ENCODE measurements at regions not wholly inside any gene's neighbourhood (a gene's known extent, or its start where the extent isn't known, plus 50 kb on each side); places are given as distances from the start of the nearest gene placed in this dataset.
A peak's percentile ranks its signal among the peaks of the same experiment; 100 is the strongest.
"Not testable (repeated sequence)": the region's sequence is repeated elsewhere in the genome, so short reads cannot be mapped to it uniquely, and the experiment has no call there.

DNA sequence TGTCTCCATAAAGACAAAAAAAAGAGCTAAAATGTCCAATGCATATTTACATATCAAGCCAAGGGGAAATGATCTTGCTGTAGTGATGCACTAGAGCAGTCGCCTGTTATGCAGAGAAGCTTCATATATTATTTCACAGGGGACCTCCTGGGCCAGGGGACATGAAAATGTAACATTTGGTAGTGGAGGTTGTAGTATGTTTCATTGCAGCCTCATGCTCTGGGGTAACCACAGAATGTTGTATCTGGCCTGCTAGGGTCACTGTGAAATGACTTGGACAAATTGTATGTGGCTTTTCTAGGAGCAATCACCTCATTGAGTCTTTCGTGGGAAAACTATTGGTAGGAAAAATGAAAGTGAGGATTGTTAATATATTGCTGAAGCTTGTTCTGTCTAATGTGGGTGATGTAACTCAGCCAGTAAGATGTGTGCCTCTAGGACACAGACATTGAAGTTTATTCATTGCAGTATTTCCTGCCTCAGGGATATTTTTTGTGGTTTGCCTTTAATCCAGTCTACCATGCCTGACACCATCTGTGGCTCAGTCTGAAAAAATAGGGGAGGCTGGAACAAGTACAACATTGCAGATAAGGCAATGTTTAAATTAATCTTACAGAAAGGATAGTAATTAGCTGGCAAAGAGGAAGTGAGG, 430.8 kb upstream of the TNC start:
- no peak overlapping the region for H3K4me3 ChIP-seq (ENCODE audit: low read depth, low read length)
- TF ChIP-seq, protein P1, sequence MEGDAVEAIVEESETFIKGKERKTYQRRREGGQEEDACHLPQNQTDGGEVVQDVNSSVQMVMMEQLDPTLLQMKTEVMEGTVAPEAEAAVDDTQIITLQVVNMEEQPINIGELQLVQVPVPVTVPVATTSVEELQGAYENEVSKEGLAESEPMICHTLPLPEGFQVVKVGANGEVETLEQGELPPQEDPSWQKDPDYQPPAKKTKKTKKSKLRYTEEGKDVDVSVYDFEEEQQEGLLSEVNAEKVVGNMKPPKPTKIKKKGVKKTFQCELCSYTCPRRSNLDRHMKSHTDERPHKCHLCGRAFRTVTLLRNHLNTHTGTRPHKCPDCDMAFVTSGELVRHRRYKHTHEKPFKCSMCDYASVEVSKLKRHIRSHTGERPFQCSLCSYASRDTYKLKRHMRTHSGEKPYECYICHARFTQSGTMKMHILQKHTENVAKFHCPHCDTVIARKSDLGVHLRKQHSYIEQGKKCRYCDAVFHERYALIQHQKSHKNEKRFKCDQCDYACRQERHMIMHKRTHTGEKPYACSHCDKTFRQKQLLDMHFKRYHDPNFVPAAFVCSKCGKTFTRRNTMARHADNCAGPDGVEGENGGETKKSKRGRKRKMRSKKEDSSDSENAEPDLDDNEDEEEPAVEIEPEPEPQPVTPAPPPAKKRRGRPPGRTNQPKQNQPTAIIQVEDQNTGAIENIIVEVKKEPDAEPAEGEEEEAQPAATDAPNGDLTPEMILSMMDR (IDR thresholded peaks at IDR 0.05; ENCODE audit: insufficient read depth, low read depth, low read length), result no peak
- peak; percentile 80 for DNase-seq (ENCODE audit: low read depth)

DNA sequence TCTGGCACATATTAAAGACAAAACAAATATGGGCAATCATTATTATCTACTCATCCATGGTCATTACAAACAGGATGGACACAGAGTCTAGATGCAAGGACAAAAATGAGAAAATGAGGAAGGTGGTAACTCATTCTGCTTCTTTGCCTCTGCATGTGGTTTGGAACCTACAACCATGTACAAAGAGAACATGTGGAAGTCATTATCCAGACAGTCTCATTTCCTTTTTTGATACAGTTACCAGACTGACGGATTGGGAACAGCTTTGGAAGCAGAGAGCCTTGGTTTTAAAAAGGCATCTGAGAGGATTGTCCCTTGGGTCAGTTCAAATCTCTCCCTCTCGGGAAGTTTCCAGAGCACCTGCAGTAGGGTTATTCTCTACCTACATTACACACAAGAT, 433.4 kb upstream of the TNC start:
- peak; percentile 3 for DNase-seq (ENCODE audit: low read depth)
- H3K4me3 ChIP-seq (ENCODE audit: low read depth, low read length), result no peak overlapping the region
- TF ChIP-seq, protein P1 (IDR thresholded peaks at IDR 0.05; ENCODE audit: insufficient read depth, low read depth, low read length), result no peak

DNA sequence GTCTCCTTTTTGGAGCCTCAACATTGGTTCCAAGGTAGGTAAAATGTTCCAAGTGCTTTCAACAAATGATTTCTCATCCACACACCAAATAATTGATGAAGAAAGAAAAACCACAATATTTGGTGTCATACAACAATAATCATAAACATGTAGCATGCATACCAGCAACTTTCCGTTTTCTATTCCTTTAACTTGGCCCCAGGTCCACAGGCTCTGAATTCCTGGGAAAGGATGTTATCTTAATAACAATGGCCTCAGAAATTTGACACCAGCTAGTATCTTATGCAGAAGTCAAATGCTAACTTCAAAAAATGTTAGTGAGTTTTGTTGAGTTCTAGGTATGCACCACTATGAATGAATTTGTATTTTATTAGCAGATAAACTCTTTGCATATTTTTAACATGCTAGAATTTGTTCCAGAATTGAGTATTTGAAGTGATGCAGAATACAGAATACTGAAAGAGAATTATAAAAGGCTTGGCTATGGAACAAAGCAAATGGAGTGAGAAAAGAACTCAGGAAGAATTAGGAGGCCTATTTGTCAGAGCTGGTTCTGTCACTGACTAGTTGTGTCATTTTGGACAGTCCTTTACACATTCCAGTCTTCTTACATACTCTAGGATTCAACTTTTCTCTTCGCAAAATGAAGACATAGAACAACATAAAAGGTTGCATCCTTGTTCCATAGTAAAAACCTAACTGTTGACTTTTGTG, 435.3 kb upstream of the TNC start:
- no peak for DNase-seq (ENCODE audit: low read depth)
- H3K4me3 ChIP-seq (ENCODE audit: low read depth, low read length), result no peak overlapping the region
- TF ChIP-seq, protein P1 (IDR thresholded peaks at IDR 0.05; ENCODE audit: insufficient read depth, low read depth, low read length), result no peak

DNA sequence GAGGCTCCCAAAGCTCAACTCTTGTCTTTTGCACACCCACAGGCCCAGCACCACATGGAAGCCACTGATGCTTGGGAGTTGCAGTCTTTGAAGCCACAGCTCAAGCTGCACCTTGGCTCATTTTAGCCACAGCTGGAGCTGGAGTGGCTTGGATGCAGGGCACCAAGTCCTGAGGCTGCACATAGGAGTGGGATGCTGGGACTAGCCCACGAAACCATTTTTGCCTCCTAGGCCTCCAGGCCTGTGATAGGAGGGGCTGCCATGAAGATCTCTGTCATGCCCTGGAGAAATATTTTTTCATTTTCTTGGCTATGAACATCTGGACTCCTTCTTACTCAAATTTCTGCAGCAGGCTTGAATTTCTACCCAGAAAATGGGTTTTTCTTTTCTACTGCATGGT, 438.5 kb upstream of the TNC start:
- TF ChIP-seq, protein P1 (IDR thresholded peaks at IDR 0.05; ENCODE audit: insufficient read depth, low read depth, low read length), result no peak
- no peak overlapping the region for H3K4me3 ChIP-seq (ENCODE audit: low read depth, low read length)
- no peak for DNase-seq (ENCODE audit: low read depth)

DNA sequence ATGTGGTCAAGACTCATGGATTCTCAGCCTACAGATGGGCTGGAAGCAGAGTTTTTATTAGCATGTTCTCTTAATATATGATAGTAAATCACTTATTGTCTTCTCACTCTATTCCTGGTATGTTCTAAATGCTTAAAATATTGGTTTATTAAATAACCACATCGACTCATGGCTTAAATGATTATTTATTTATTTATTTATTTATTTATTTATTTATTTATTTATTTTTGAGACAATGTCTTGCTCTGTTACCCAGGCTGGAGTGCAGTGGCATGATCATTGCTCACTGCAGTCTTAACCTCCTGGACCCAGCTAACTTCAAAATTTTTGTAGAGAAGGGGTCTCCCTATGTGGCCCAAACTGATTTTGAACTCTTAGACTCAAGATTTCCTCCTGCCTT, 457.2 kb upstream of the TNC start:
- DNase-seq (ENCODE audit: low read depth), result no peak
- TF ChIP-seq, protein P1 (IDR thresholded peaks at IDR 0.05; ENCODE audit: insufficient read depth, low read depth, low read length), result no peak
- no peak overlapping the region for H3K4me3 ChIP-seq (ENCODE audit: low read depth, low read length)

DNA sequence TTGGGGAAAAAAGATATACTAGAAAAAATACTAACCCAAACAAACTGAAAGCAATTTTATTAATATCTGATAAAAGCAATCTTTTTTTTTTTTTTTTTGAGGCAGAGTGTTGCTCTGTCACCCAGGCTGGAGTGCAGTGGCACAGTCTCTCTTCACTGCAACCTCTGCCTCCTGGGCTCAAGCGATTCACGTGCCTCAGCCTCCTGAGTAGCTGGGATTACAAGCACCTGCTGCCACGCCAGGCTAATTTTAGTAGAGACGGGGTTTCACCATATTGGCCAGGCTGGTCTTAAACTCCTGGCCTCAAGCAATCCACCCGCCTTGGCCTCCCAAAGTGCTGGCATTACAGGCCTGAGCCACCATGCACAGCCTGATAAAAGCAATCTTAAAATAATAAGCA, 467.5 kb upstream of the TNC start:
- DNase-seq (ENCODE audit: low read depth); H3K4me3 ChIP-seq (ENCODE audit: low read depth, low read length): not testable (repeated sequence)

DNA sequence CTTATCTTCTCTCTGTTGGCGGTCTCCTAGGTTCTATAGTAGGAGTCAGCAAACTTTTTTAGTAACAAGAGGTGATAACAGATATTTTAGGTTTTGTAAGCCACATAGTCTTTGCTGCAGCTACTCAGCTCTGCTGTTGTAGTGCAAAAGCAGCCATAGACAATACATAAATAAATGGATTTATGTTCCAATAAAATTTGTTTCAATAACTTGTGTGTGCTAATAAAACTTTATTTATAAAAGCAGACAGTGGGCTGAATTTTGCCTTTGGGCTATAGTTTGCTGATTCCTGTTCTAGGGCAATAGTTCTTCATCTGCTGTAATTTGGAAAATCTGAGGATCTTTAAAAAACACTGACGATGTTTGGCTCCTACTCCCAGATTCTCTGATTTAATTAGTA, 469.4 kb upstream of the TNC start:
- DNase-seq (ENCODE audit: low read depth), result no peak
- TF ChIP-seq, protein P1 (IDR thresholded peaks at IDR 0.05; ENCODE audit: insufficient read depth, low read depth, low read length), result no peak

More for the DNA sequence above, 469.4 kb upstream of the TNC start:
- H3K4me3 ChIP-seq (ENCODE audit: low read depth, low read length), result no peak overlapping the region
